ENCODE measurements at regions not wholly inside any gene's neighbourhood (a gene's known extent, or its start where the extent isn't known, plus 50 kb on each side); places are given as distances from the start of the nearest gene placed in this dataset.
"Not testable (repeated sequence)": the region's sequence is repeated elsewhere in the genome, so short reads cannot be mapped to it uniquely, and the experiment has no call there.

GRCh38 chr3:74978684-74979083, 364.2 kb upstream of the CNTN3 start:
- DNase-seq (ENCODE audit: low read depth): no peak

- DNase-seq (ENCODE audit: low read depth): not testable (repeated sequence)
Measured at GRCh38 chr3:74985028-74985904, 370.8 kb upstream of the CNTN3 start.

DNA sequence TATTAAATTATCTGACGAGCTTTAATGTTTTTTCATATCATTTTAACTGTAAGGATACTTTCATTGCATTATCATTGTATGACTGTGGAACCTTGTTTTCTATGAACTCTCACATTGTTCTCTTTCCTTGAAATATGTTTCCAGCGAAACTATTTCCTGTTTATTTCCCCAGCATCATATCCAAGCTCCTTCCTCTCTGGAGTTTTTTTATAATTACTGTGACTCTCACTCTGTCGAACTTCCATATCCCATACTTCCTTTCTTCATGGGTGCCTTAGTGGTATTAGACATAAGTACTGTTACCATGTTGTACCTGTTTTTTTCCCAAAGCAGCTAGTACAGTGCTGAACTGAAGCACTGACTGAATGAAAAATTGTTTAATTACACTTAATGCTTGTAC, 373.6 kb upstream of the CNTN3 start:
- DNase-seq (ENCODE audit: low read depth): no peak

DNA sequence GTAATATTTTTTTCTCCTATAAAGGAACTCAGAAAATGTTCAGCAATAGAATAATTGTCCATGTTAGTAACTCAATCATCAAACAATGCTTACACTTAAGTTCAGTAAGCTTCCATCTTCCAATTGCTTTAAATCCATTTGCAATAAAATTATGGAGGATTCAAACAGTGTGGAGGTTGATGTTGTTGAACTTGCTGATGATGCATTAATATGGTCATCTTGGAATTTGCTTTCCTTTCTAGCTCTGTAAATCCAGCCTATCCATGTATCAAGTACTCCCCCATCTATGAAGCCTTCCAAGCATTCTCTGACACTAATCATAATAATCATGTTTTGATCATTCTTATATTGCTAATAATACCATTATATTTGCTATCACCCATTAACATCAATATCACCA, 378.4 kb upstream of the CNTN3 start:
- DNase-seq (ENCODE audit: low read depth): no peak

DNA sequence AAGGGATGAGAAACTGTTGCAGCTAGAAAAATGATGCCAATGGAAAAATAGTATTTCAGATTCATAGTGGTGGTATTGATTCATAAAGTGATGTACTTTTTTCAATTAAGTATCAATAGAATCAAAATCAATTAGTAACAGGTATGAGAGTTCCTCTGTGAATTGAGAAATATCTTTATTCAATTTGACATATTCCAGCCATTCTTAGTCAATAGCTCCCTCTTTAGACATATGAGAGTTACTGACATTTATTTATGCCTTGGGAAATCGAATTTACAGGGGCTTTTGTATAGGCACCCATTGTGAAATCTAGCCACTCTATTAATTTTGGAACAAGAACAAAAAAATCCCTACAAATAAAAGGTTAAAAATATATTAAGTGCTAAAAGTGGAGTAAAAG, 386.9 kb upstream of the CNTN3 start:
- DNase-seq (ENCODE audit: low read depth): no peak

GRCh38 chr3:75012791-75013331, 398.4 kb upstream of the CNTN3 start:
- DNase-seq (ENCODE audit: low read depth): no peak

GRCh38 chr3:75014008-75014407, 399.5 kb upstream of the CNTN3 start:
- DNase-seq (ENCODE audit: low read depth): no peak

GRCh38 chr3:75015280-75015679, 400.8 kb upstream of the CNTN3 start:
- no peak for DNase-seq (ENCODE audit: low read depth)

DNA sequence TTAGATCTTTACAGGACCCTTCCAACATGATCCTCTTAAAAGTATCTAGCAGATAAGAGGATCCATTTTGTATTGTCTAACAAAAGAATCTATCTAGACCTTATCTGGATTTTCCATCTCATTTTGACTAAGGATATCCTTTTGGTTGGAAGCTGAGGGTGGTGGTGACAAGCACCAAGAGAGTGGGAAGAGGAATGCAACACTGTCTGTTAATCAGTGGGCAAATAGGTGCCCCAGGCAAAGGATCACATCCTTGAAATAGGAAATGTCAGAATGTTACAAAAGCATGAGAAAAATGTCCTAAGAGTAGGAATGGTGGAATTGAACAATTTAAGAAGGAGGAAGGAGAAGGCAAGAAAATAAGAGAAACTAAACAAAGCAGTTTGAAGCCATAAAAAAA, 420.7 kb upstream of the CNTN3 start:
- no peak for DNase-seq (ENCODE audit: low read depth)

DNA sequence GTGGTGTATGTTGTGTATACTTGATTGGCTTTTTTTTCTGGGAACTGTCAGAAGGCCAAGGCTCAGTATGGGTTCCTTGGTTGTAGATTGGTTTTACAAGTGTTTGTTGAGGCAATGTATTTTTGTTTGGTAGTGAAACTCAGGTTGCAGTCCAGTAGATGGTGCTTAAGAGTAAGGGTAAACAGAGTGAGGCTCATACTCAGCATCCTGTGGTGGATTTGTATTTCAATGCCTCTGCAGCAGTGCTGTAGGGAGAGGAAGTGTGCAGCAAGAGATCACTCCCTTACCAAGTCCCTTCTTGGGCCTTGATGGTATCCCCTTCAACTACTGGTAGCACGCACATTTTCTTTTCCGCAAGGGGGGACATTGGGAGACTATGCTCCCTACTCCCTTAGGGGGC, 428.5 kb upstream of the CNTN3 start:
- no peak for DNase-seq (ENCODE audit: low read depth)

DNA sequence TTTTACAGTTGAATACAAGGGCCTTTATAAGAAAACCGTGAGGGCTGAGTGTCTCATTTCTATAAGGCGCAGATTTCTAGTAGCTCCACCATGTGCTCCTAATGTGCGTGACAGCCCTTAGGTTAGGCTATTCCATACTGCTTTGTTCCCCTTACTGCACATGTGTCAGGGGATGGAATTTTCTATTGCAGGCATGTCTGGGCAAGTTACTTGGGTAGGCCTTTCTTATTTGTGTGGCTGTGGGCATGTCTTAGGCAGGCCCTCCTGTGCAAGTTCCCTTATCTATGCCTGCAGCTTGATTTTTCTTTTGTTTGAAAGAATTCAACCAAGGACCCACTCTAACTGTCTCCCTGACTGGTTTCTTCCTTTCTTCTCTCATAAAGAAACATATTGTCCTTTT, 434.2 kb upstream of the CNTN3 start:
- DNase-seq (ENCODE audit: low read depth): no peak

- no peak for DNase-seq (ENCODE audit: low read depth)
Measured at GRCh38 chr3:75049533-75049932, 435.1 kb upstream of the CNTN3 start.

DNA sequence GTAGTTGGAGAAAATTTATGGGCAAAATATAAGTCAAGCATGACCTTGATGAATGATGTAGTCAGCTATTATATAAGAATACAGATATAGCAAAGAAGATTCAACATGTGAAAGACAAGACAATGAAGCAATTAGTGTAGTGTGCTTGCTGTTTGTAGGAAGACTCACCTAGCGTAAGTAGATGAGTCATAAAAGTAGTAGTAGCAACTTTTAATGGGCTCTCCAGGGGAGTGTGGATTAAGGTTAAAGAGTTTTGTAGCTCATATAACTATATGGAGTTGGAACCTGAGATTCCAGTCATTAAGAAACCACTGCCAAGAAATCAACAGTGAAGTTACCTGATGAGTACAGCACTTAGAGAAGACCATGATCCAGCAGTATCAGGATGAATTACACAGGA, 444.7 kb upstream of the CNTN3 start:
- DNase-seq (ENCODE audit: low read depth): no peak

DNA sequence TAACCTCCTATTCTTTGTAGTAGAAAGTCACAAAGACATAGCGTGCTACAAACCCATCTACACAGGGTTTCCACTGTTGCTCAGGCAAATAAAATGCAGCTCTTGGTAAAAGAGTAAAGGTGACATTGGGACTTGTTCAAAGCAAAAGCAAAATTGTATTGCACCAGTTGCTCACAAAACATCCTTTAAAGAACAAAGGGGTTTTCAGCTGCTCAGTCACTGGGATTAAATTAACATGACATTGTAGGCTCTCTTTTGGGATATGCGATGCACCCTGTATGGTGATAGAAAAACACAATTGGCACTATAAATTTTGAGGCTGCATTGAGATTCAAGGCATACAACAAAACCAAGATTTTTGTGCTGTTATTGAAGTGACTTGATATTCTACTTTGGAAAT, 447.3 kb upstream of the CNTN3 start:
- DNase-seq (ENCODE audit: low read depth): no peak

DNA sequence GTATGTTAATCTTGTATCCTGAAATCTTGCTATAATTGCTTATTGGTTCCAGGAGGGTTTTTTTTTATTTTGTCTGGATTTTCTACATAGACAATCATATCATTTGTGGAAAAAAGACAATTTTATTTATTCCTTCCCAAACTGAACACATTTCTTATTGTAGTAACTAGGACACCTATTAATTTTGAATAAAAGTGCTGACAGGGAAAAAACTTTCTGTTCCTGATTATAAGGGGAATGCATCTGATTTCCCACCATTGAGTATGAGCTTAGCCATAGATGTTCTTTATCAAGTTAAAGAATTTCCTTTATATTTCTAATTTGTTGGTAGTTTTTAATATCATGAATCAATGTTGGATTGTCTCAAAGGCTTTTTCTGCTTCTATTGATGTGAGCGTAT, 460.7 kb upstream of the CNTN3 start:
- no peak for DNase-seq (ENCODE audit: low read depth)

GRCh38 chr3:75076481-75076880, 462.0 kb upstream of the CNTN3 start:
- DNase-seq (ENCODE audit: low read depth): no peak

- DNase-seq (ENCODE audit: low read depth): no peak
Measured at GRCh38 chr3:75078290-75078689, 463.8 kb upstream of the CNTN3 start.

GRCh38 chr3:75082845-75083244, 468.4 kb upstream of the CNTN3 start:
- DNase-seq (ENCODE audit: low read depth): no peak

- no peak for DNase-seq (ENCODE audit: low read depth)
Measured at GRCh38 chr3:75089841-75090240, 475.4 kb upstream of the CNTN3 start.

GRCh38 chr3:75101329-75102147, 487.1 kb upstream of the CNTN3 start:
- no peak for DNase-seq (ENCODE audit: low read depth)

DNA sequence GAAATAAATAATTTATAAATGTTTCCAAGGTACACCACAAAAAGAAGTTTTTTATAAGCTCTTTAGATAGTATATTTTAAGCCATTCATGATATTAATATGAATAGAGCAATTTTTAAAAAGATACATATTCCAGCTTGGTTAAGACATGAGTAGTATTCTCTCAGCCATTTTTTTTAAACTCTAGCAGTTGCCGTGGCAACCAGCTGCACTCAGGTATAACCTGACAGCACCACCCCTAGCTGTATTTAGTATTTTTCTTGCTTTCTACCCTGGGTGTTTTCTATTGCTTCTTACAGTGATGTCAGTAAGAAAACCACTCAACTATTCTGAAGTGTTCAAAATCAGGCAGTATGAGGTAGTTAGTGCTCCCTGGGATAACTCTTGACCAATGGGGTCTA, 496.3 kb upstream of the CNTN3 start:
- DNase-seq (ENCODE audit: low read depth): no peak

DNA sequence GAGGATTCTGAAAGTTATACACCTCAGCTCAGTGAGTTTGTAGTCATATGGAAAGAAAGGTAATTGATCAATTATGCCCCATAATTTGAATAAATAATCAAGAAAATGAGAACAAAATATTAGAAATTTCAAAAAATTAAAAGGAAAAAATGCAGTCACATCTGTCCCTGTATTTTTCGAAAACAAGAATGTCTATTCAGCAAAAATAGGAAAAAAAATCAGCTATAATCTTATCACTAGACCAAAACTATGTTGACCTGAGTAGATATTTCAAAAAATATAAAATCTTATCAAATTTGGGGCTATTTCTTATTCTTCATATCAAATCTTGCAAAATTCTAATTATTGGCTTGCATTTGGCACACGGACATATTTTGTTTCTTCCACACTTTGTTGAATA, 501.2 kb upstream of the CNTN3 start:
- DNase-seq (ENCODE audit: low read depth): no peak

DNA sequence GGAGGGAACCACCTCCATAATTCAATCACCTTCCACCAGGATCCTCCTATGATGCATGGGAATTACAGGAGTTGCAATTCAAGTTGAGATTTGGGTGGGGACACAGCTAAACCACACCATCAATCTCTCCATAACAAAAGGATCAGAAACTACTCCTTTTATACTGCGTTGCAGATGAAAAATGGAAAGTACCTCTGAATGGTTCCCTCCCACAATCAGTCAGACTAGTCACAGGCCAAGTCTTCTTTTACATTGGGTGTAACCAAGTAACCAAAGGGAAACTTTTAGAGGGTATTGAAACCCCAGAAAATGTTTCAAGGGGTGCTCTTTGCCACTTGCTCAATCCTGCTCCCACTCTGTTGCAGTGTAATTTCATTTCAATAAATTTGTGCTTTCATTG, 504.3 kb upstream of the CNTN3 start:
- DNase-seq (ENCODE audit: low read depth): no peak
